Osteoblast (primary cell): ENCODE measurements at regions not wholly inside any gene's neighbourhood (a gene's known extent, or its start where the extent isn't known, plus 50 kb on each side); places are given as distances from the start of the nearest gene placed in this dataset.

Source experiments
- DNase-seq: peaks from one replicate; pipeline ENCODE4 v3.0.0; 2011; ENCODE audit warnings: low spot score, mixed read lengths; ENCODE audit not compliant: insufficient read length; ENCODE audit errors: missing footprints
- H2AFZ ChIP-seq: 2 replicates; pipeline ENCODE4 v1.6.0; 2011; ENCODE audit warnings: mild to moderate bottlenecking, low read length
- H3K27ac ChIP-seq: 2 replicates; pipeline ENCODE4 v1.5.1; 2011; ENCODE audit warnings: mild to moderate bottlenecking, low read depth, low read length, moderate library complexity
- H3K27me3 ChIP-seq: 2 replicates; pipeline ENCODE4 v1.6.0; 2012; ENCODE audit warnings: mild to moderate bottlenecking, control low read depth, inconsistent platforms, low read length, moderate library complexity; ENCODE audit not compliant: insufficient read depth
- H3K36me3 ChIP-seq: 2 replicates; pipeline ENCODE4 v1.5.1; 2011; ENCODE audit warnings: mild to moderate bottlenecking, low read length, control low read depth, moderate library complexity; ENCODE audit not compliant: insufficient read depth
- H3K4me1 ChIP-seq: 2 replicates; pipeline ENCODE4 v1.5.1; 2011; ENCODE audit warnings: mild to moderate bottlenecking, low read length, control low read depth, moderate library complexity; ENCODE audit not compliant: insufficient read depth
- H3K4me2 ChIP-seq: 2 replicates; pipeline ENCODE4 v1.6.0; 2011; ENCODE audit warnings: mild to moderate bottlenecking, low read length; ENCODE audit not compliant: insufficient read depth
- H3K4me3 ChIP-seq: fragments of 200-600 bp; sonication (generic); 3 replicates; pipeline ENCODE4 v1.5.1; 2012; ENCODE audit warnings: mild to moderate bottlenecking, low read length, inconsistent platforms; ENCODE audit not compliant: insufficient read depth
- H3K79me2 ChIP-seq: 2 replicates; pipeline ENCODE4 v1.6.0; 2012; ENCODE audit warnings: mild to moderate bottlenecking, low read length, control low read depth, inconsistent platforms; ENCODE audit not compliant: insufficient read depth
- H3K9me3 ChIP-seq: 2 replicates; pipeline ENCODE4 v1.5.1; 2011; ENCODE audit warnings: low read depth, low read length, control low read depth
- H4K20me1 ChIP-seq: 2 replicates; pipeline ENCODE4 v1.6.0; 2012; ENCODE audit warnings: mild to moderate bottlenecking, low read length, control low read depth; ENCODE audit not compliant: insufficient read depth
- CTCF ChIP-seq: IDR thresholded peaks from 2 replicates; pipeline ENCODE4 v1.5.1; 2011; ENCODE audit warnings: mild to moderate bottlenecking, low read depth, low read length, moderate library complexity; ENCODE audit errors: extremely low read depth

GRCh38 chrX:126395909-126396308, 156.7 kb downstream of the DCAF12L1 start:
- TF ChIP-seq CTCF, result no peak
- Histone ChIP-seq H3K9me3 (peaks cover 4% of the 10 kb centered on the region), H3K4me1 (no peaks in the 10 kb centered on the region), H3K4me2 (no peak overlapping the region), H4K20me1 (no peaks in the 10 kb centered on the region), H3K27ac (no peak overlapping the region), H3K36me3 (no peaks in the 10 kb centered on the region), H3K79me2 (no peaks in the 10 kb centered on the region), H2AFZ (no peak overlapping the region), H3K4me3 (no peak overlapping the region), H3K27me3 (no peaks in the 10 kb centered on the region)
- DNase-seq, result no peak

- Histone ChIP-seq H4K20me1 (no peaks in the 10 kb centered on the region), H3K4me2 (no peak overlapping the region), H3K9me3 (peaks cover 2% of the 10 kb centered on the region), H3K4me1 (no peaks in the 10 kb centered on the region), H2AFZ (no peak overlapping the region), H3K27ac (no peak overlapping the region), H3K79me2 (no peaks in the 10 kb centered on the region), H3K36me3 (no peaks in the 10 kb centered on the region), H3K27me3 (no peaks in the 10 kb centered on the region), H3K4me3 (no peak overlapping the region)
- DNase-seq, result no peak
- no peak for TF ChIP-seq CTCF
These were observed 157.9 kb downstream of the DCAF12L1 start for GRCh38 chrX:126394681-126395080.

- Histone ChIP-seq H4K20me1 (no peaks in the 10 kb centered on the region), H3K36me3 (no peaks in the 10 kb centered on the region), H3K27ac (no peak overlapping the region), H3K9me3 (no peaks in the 10 kb centered on the region), H3K4me3 (no peak overlapping the region), H3K4me2 (no peak overlapping the region), H3K79me2 (no peaks in the 10 kb centered on the region), H2AFZ (no peak overlapping the region), H3K4me1 (no peaks in the 10 kb centered on the region), H3K27me3 (no peaks in the 10 kb centered on the region)
- DNase-seq, result no peak
- no peak for TF ChIP-seq CTCF
These were observed 159.3 kb downstream of the DCAF12L1 start for GRCh38 chrX:126393284-126393683.

GRCh38 chrX:126376465-126376864, 176.1 kb downstream of the DCAF12L1 start:
- no peaks in the 10 kb centered on the region for H3K79me2 ChIP-seq
- no peak overlapping the region for H2AFZ ChIP-seq
- H3K4me3 ChIP-seq, result no peak overlapping the region
- no peak for DNase-seq
- H3K4me1 ChIP-seq, result no peaks in the 10 kb centered on the region
- no peak for TF ChIP-seq CTCF
- no peaks in the 10 kb centered on the region for H3K27me3 ChIP-seq
- H3K9me3 ChIP-seq, result no peaks in the 10 kb centered on the region
- no peak overlapping the region for H3K27ac ChIP-seq
- no peak overlapping the region for H3K4me2 ChIP-seq
- H4K20me1 ChIP-seq, result no peaks in the 10 kb centered on the region
- no peaks in the 10 kb centered on the region for H3K36me3 ChIP-seq
